ENCODE measurements at regions not wholly inside any gene's neighbourhood (a gene's known extent, or its start where the extent isn't known, plus 50 kb on each side); places are given as distances from the start of the nearest gene placed in this dataset.

DNA sequence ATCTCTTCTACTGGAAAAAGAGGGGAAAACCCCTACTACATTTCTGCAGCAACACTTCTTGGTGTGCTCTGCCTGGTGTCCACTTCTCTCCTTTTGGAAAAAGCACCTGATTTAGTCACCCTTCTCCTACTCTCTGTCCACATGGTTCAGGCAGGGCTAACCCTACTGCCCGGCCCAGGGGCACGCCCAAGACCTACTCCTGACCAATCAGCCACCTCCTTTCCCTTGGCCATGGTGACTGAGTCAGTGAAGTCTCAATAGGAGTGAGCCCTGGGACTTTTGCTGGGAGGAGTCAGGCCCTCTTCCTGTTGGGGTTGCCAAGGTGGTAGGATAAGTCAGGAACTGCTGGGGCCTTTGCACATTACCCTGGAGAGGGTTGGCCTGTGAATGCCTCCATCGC is 52.5 kb upstream of the MYL2 start (continued):
- no peak for TF ChIP-seq RFX5 (IDR thresholded peaks at IDR 0.05; ENCODE audit: low read depth, low read length)
- TF ChIP-seq HDAC6 (IDR thresholded peaks at IDR 0.05; ENCODE audit: unreplicated experiment): no peak
- no peak for TF ChIP-seq NR2C1 (IDR thresholded peaks at IDR 0.05)
- no peak for TF ChIP-seq ESRRA (IDR thresholded peaks at IDR 0.05; ENCODE audit: low read length)

DNA sequence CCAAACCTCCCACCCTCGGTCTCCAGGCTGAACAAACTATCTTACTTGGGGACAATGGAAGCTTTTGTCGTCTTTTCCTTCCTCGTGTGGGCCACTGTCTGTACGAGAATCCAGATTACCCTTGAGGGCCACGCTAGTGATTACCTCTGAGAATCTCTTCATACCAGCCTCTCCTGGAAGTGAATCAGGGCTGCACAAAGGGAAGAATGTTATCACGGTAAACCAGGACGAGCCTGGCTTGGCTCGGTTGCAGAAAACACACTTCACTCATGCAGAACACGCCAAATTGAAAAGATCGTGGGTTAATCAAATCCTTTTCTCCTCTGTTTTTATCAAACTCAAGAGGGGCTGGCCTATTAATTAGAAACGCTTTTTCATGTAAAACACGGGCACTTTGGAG is 51.6 kb upstream of the MYL2 start:
- ChIA-PET RAD21 (ENCODE audit: unreplicated experiment) (no interaction called here), CTCF (no interaction called here), SMC1A (ENCODE audit: uncharacterized antibody, unreplicated experiment) (no interaction called here), POLR2A (no interaction called here)
- H3K9me3 ChIP-seq (replicated peaks; ENCODE audit: control insufficient read depth, insufficient read depth, low read length): no peaks in the 10 kb centered on the region
- H3K27ac ChIP-seq (ENCODE audit: control insufficient read depth, insufficient read depth): no peak overlapping the region
- no peaks in the 10 kb centered on the region for H3K27me3 ChIP-seq (replicated peaks in 1 of 2; ENCODE audit: control insufficient read depth in 2 of 2, insufficient read depth in 2 of 2, low read length in 1 of 2)
- BruUV-seq (replicated peaks): no TSS peak
- no peaks in the 10 kb centered on the region for H3K36me3 ChIP-seq (ENCODE audit: control insufficient read depth in 2 of 2, insufficient read depth in 2 of 2, low read length in 1 of 2)
- WGBS (ENCODE audit: insufficient coverage, insufficient replicate concordance, low lambda C conversion rate, missing lambda C conversion rate): 49% methylated on average over 12 of the region's 12 CpGs
- H3K4me3 ChIP-seq: no peak overlapping the region
- H3K9ac ChIP-seq (ENCODE audit: control insufficient read depth, insufficient read depth, low read length): no peak overlapping the region
- ATAC-seq (no peak), FAIRE-seq (no peak), DNase-seq (ENCODE audit: low read depth, low spot score) (no peak)
- no peaks in the 10 kb centered on the region for H4K20me1 ChIP-seq (ENCODE audit: control insufficient read depth, insufficient read depth)
- H3K4me1 ChIP-seq (ENCODE audit: control insufficient read depth, insufficient read depth, low read length): no peaks in the 10 kb centered on the region
- intact Hi-C loops (cut with micrococcal nuclease; ENCODE audit: unreplicated experiment): no loop called here
- no peaks in the 10 kb centered on the region for H3K79me2 ChIP-seq (ENCODE audit: control insufficient read depth, insufficient read depth, low read length)
- H2AFZ ChIP-seq (ENCODE audit: control insufficient read depth, low read depth, low read length): no peak overlapping the region
- H3K4me2 ChIP-seq (ENCODE audit: control insufficient read depth, insufficient read depth): no peak overlapping the region
- in situ Hi-C loops (cut with MboI): no loop called here
- TF ChIP-seq, protein P1, sequence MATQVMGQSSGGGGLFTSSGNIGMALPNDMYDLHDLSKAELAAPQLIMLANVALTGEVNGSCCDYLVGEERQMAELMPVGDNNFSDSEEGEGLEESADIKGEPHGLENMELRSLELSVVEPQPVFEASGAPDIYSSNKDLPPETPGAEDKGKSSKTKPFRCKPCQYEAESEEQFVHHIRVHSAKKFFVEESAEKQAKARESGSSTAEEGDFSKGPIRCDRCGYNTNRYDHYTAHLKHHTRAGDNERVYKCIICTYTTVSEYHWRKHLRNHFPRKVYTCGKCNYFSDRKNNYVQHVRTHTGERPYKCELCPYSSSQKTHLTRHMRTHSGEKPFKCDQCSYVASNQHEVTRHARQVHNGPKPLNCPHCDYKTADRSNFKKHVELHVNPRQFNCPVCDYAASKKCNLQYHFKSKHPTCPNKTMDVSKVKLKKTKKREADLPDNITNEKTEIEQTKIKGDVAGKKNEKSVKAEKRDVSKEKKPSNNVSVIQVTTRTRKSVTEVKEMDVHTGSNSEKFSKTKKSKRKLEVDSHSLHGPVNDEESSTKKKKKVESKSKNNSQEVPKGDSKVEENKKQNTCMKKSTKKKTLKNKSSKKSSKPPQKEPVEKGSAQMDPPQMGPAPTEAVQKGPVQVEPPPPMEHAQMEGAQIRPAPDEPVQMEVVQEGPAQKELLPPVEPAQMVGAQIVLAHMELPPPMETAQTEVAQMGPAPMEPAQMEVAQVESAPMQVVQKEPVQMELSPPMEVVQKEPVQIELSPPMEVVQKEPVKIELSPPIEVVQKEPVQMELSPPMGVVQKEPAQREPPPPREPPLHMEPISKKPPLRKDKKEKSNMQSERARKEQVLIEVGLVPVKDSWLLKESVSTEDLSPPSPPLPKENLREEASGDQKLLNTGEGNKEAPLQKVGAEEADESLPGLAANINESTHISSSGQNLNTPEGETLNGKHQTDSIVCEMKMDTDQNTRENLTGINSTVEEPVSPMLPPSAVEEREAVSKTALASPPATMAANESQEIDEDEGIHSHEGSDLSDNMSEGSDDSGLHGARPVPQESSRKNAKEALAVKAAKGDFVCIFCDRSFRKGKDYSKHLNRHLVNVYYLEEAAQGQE (IDR thresholded peaks at IDR 0.05; ENCODE audit: low read depth, low read length): no peak
- TF ChIP-seq, protein P2, sequence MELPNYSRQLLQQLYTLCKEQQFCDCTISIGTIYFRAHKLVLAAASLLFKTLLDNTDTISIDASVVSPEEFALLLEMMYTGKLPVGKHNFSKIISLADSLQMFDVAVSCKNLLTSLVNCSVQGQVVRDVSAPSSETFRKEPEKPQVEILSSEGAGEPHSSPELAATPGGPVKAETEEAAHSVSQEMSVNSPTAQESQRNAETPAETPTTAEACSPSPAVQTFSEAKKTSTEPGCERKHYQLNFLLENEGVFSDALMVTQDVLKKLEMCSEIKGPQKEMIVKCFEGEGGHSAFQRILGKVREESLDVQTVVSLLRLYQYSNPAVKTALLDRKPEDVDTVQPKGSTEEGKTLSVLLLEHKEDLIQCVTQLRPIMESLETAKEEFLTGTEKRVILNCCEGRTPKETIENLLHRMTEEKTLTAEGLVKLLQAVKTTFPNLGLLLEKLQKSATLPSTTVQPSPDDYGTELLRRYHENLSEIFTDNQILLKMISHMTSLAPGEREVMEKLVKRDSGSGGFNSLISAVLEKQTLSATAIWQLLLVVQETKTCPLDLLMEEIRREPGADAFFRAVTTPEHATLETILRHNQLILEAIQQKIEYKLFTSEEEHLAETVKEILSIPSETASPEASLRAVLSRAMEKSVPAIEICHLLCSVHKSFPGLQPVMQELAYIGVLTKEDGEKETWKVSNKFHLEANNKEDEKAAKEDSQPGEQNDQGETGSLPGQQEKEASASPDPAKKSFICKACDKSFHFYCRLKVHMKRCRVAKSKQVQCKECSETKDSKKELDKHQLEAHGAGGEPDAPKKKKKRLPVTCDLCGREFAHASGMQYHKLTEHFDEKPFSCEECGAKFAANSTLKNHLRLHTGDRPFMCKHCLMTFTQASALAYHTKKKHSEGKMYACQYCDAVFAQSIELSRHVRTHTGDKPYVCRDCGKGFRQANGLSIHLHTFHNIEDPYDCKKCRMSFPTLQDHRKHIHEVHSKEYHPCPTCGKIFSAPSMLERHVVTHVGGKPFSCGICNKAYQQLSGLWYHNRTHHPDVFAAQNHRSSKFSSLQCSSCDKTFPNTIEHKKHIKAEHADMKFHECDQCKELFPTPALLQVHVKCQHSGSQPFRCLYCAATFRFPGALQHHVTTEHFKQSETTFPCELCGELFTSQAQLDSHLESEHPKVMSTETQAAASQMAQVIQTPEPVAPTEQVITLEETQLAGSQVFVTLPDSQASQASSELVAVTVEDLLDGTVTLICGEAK (IDR thresholded peaks at IDR 0.05; ENCODE audit: borderline replicate concordance): no peak
- no peak for TF ChIP-seq MTA2 (IDR thresholded peaks at IDR 0.05; ENCODE audit: low read depth)
- TF ChIP-seq, protein P3, sequence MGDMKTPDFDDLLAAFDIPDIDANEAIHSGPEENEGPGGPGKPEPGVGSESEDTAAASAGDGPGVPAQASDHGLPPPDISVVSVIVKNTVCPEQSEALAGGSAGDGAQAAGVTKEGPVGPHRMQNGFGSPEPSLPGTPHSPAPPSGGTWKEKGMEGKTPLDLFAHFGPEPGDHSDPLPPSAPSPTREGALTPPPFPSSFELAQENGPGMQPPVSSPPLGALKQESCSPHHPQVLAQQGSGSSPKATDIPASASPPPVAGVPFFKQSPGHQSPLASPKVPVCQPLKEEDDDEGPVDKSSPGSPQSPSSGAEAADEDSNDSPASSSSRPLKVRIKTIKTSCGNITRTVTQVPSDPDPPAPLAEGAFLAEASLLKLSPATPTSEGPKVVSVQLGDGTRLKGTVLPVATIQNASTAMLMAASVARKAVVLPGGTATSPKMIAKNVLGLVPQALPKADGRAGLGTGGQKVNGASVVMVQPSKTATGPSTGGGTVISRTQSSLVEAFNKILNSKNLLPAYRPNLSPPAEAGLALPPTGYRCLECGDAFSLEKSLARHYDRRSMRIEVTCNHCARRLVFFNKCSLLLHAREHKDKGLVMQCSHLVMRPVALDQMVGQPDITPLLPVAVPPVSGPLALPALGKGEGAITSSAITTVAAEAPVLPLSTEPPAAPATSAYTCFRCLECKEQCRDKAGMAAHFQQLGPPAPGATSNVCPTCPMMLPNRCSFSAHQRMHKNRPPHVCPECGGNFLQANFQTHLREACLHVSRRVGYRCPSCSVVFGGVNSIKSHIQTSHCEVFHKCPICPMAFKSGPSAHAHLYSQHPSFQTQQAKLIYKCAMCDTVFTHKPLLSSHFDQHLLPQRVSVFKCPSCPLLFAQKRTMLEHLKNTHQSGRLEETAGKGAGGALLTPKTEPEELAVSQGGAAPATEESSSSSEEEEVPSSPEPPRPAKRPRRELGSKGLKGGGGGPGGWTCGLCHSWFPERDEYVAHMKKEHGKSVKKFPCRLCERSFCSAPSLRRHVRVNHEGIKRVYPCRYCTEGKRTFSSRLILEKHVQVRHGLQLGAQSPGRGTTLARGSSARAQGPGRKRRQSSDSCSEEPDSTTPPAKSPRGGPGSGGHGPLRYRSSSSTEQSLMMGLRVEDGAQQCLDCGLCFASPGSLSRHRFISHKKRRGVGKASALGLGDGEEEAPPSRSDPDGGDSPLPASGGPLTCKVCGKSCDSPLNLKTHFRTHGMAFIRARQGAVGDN (IDR thresholded peaks at IDR 0.05): no peak
